HEK293 (cell line): ENCODE measurements at regions not wholly inside any gene's neighbourhood (a gene's known extent, or its start where the extent isn't known, plus 50 kb on each side); places are given as distances from the start of the nearest gene placed in this dataset.
"Not testable (repeated sequence)": the region's sequence is repeated elsewhere in the genome, so short reads cannot be mapped to it uniquely, and the experiment has no call there.

Source experiments
- CTCF ChIA-PET: fragments of 350-600 bp; formaldehyde crosslinking; extraction: SDS; loops from one replicate; lab custom pipeline; 2021; ENCODE audit warnings: antibody characterized with exemption; lab: Yijun Ruan, JAX
- POLR2A ChIA-PET: fragments of 300-600 bp; formaldehyde crosslinking; extraction: SDS; loops from one replicate; lab custom pipeline; 2020; ENCODE audit warnings: antibody characterized with exemption, inconsistent platforms; lab: Yijun Ruan, JAX
- H3K27ac ChIP-seq: fragments of 200-500 bp; sonication (Bioruptor generic); 2 replicates; pipeline ENCODE4 v1.5.1; 2014; ENCODE audit warnings: low read depth, low read length, control low read depth, inconsistent platforms; ENCODE audit errors: extremely low read depth
- H3K36me3 ChIP-seq, 2 experiments: fragments of 200-500 bp in 1 of 2; sonication (Bioruptor generic) in 1 of 2; 1 replicate in 1 of 2; 2 replicates in 1 of 2; pipeline ENCODE4 v1.5.1; 2014 to 2017; ENCODE audit warnings: inconsistent platforms in 2 of 2, low read length in 2 of 2; ENCODE audit not compliant: control insufficient read depth in 2 of 2, insufficient read depth in 1 of 2
- H3K4me1 ChIP-seq: fragments of 200-500 bp; sonication (Bioruptor generic); 2 replicates; pipeline ENCODE4 v1.5.1; 2014; ENCODE audit warnings: mild to moderate bottlenecking, low read length, inconsistent platforms; ENCODE audit not compliant: control insufficient read depth, insufficient read depth
- H3K4me3 ChIP-seq: 2 replicates; pipeline ENCODE4 v1.5.1; 2011; ENCODE audit warnings: low read depth, mild to moderate bottlenecking, control low read depth, low read length, moderate library complexity
- H3K9me3 ChIP-seq: fragments of 200-500 bp; sonication (Bioruptor generic); 2 replicates; pipeline ENCODE4 v1.5.1; 2014; ENCODE audit warnings: low read depth, low read length, inconsistent platforms; ENCODE audit not compliant: control insufficient read depth, insufficient read depth
- BCL11B ChIP-seq: fragments of 450-650 bp; formaldehyde crosslinking; IDR thresholded peaks from 2 replicates; pipeline ENCODE4 v1.5.1; 2016; ENCODE audit warnings: low read depth, missing biosample characterization, missing genetic modification characterization
- GLIS1 ChIP-seq: fragments of 450-650 bp; formaldehyde crosslinking; IDR thresholded peaks from 2 replicates; pipeline ENCODE4 v1.5.1; 2016; ENCODE audit warnings: missing biosample characterization, missing genetic modification characterization
- HOXC10 ChIP-seq: sonication (generic); formaldehyde crosslinking; IDR thresholded peaks from 2 replicates; pipeline ENCODE4 v1.8.1; 2023; ENCODE audit warnings: mild to moderate bottlenecking, missing genetic modification reagents
- IKZF3 ChIP-seq: fragments of 450-650 bp; IDR thresholded peaks from 2 replicates; pipeline ENCODE4 v1.5.0; 2018; ENCODE audit warnings: missing biosample characterization, mild to moderate bottlenecking, missing genetic modification characterization, moderate library complexity
- KLF1 ChIP-seq: fragments of 450-650 bp; formaldehyde crosslinking; IDR thresholded peaks from 2 replicates; pipeline ENCODE4 v1.5.1; 2016; ENCODE audit warnings: missing biosample characterization, missing genetic modification characterization
- KLF10 ChIP-seq: fragments of 450-650 bp; IDR thresholded peaks from 2 replicates; pipeline ENCODE4 v1.5.1; 2018; ENCODE audit warnings: missing biosample characterization, mild to moderate bottlenecking, missing genetic modification characterization
- MZF1 ChIP-seq: fragments of 450-650 bp; formaldehyde crosslinking; IDR thresholded peaks from 2 replicates; pipeline ENCODE4 v1.5.1; 2017; ENCODE audit warnings: missing biosample characterization, missing genetic modification characterization, borderline replicate concordance
- RBAK ChIP-seq: fragments of 450-650 bp; formaldehyde crosslinking; IDR thresholded peaks from 2 replicates; pipeline ENCODE4 v1.5.1; 2016; ENCODE audit warnings: missing biosample characterization, missing genetic modification characterization
- REST ChIP-seq: fragments of 450-650 bp; formaldehyde crosslinking; IDR thresholded peaks from 2 replicates; pipeline ENCODE4 v1.5.1; 2016; ENCODE audit warnings: missing biosample characterization, missing genetic modification characterization
- WT1 ChIP-seq: fragments of 450-650 bp; formaldehyde crosslinking; IDR thresholded peaks from 2 replicates; pipeline ENCODE4 v1.5.1; 2016; ENCODE audit warnings: missing biosample characterization, missing genetic modification characterization
- ZBTB17 ChIP-seq: fragments of 450-650 bp; formaldehyde crosslinking; IDR thresholded peaks from 2 replicates; pipeline ENCODE4 v1.5.1; 2016; ENCODE audit warnings: missing biosample characterization, missing genetic modification characterization
- ZNF221 ChIP-seq: fragments of 450-650 bp; formaldehyde crosslinking; IDR thresholded peaks from 2 replicates; pipeline ENCODE4 v1.5.1; 2017; ENCODE audit warnings: missing biosample characterization, missing genetic modification characterization, borderline replicate concordance
- ZNF223 ChIP-seq: fragments of 450-650 bp; formaldehyde crosslinking; IDR thresholded peaks from 2 replicates; pipeline ENCODE4 v1.5.1; 2016; ENCODE audit warnings: missing biosample characterization, missing genetic modification characterization
- ZNF324 ChIP-seq: fragments of 450-650 bp; formaldehyde crosslinking; IDR thresholded peaks from 2 replicates; pipeline ENCODE4 v1.5.1; 2016; ENCODE audit warnings: missing biosample characterization, missing genetic modification characterization
- ZNF354C ChIP-seq: fragments of 450-650 bp; formaldehyde crosslinking; IDR thresholded peaks from 2 replicates; pipeline ENCODE4 v1.5.1; 2016; ENCODE audit warnings: missing biosample characterization, missing genetic modification characterization, low read depth, borderline replicate concordance
- ZNF398 ChIP-seq: fragments of 450-650 bp; formaldehyde crosslinking; IDR thresholded peaks from 2 replicates; pipeline ENCODE4 v1.5.1; 2017; ENCODE audit warnings: missing biosample characterization, missing genetic modification characterization
- ZNF404 ChIP-seq: fragments of 450-650 bp; formaldehyde crosslinking; IDR thresholded peaks from 2 replicates; pipeline ENCODE4 v1.5.1; 2017; ENCODE audit warnings: missing biosample characterization, missing genetic modification characterization
- ZNF501 ChIP-seq: fragments of 450-650 bp; formaldehyde crosslinking; IDR thresholded peaks from 2 replicates; pipeline ENCODE4 v1.5.1; 2016; ENCODE audit warnings: missing biosample characterization, missing genetic modification characterization
- ZNF518A ChIP-seq: fragments of 450-650 bp; formaldehyde crosslinking; conservative IDR thresholded peaks from 2 replicates; pipeline ENCODE4 v1.5.1; 2016; ENCODE audit warnings: low read depth, missing biosample characterization, missing genetic modification characterization
- ZNF530 ChIP-seq: fragments of 450-650 bp; formaldehyde crosslinking; IDR thresholded peaks from 2 replicates; pipeline ENCODE4 v1.5.1; 2016; ENCODE audit warnings: low read depth, missing biosample characterization, missing genetic modification characterization
- ZNF692 ChIP-seq: fragments of 450-650 bp; formaldehyde crosslinking; IDR thresholded peaks from 2 replicates; pipeline ENCODE4 v1.5.1; 2016; ENCODE audit warnings: missing biosample characterization, missing genetic modification characterization
- ZNF792 ChIP-seq: fragments of 450-650 bp; formaldehyde crosslinking; IDR thresholded peaks from 2 replicates; pipeline ENCODE4 v1.5.1; 2016; ENCODE audit warnings: missing biosample characterization, missing genetic modification characterization

GRCh38 chr20:55079917-55080316, 604.5 kb downstream of the DOK5 start:
- TF ChIP-seq ZNF221 (tag by site-specific recombination), result no peak
- no peak for TF ChIP-seq REST (tag by site-specific recombination)
- TF ChIP-seq MZF1, result no peak
- no peak for TF ChIP-seq ZBTB17
- TF ChIP-seq ZNF518A, result no peak
- TF ChIP-seq ZNF354C (tag by site-specific recombination), result no peak
- no peak for TF ChIP-seq ZNF404
- Histone ChIP-seq H3K36me3 (no peaks in the 10 kb centered on the region), H3K9me3 (no peaks in the 10 kb centered on the region), H3K4me3 (no peak overlapping the region), H3K4me1 (no peaks in the 10 kb centered on the region), H3K27ac (no peak overlapping the region)
- POLR2A ChIA-PET, result no interaction called here
- CTCF ChIA-PET, result interaction anchor here (0.6 kb wide), 1 partner anchor 399 kb away, joined by 3 read pairs; no protein-coding TSS in a partner anchor

- H3K9me3 ChIP-seq, H3K4me3 ChIP-seq, H3K4me1 ChIP-seq, POLR2A ChIA-PET, H3K36me3 ChIP-seq, H3K27ac ChIP-seq, CTCF ChIA-PET: not testable (repeated sequence)
Measured at GRCh38 chr20:55074266-55074840, 599.0 kb downstream of the DOK5 start.

- no peaks in the 10 kb centered on the region for H3K36me3 ChIP-seq
- H3K4me3 ChIP-seq, result no peak overlapping the region
- no peaks in the 10 kb centered on the region for H3K9me3 ChIP-seq
- POLR2A ChIA-PET, result no interaction called here
- H3K4me1 ChIP-seq, result no peaks in the 10 kb centered on the region
- no peak overlapping the region for H3K27ac ChIP-seq
- TF ChIP-seq ZNF530 (tag by site-specific recombination) (no peak), RBAK (tag by site-specific recombination) (no peak), GLIS1 (tag by site-specific recombination) (no peak), ZNF501 (no peak), KLF10 (tag by site-specific recombination) (no peak), ZNF223 (tag by site-specific recombination) (no peak), WT1 (tag by site-specific recombination) (no peak), ZNF792 (tag by site-specific recombination) (no peak), HOXC10 (no peak), BCL11B (tag by site-specific recombination) (no peak), ZNF398 (tag by site-specific recombination) (no peak), ZNF692 (tag by site-specific recombination) (no peak), IKZF3 (tag by site-specific recombination) (no peak), KLF1 (tag by site-specific recombination) (no peak), ZNF324 (tag by site-specific recombination) (no peak)
- CTCF ChIA-PET, result no interaction called here
Measured at GRCh38 chr20:55070001-55070400, 594.6 kb downstream of the DOK5 start.
